Right lobe of liver (tissue), 6 donors: ENCODE measurements at regions not wholly inside any gene's neighbourhood (a gene's known extent, or its start where the extent isn't known, plus 50 kb on each side); places are given as distances from the start of the nearest gene placed in this dataset.
"Not testable (repeated sequence)": the region's sequence is repeated elsewhere in the genome, so short reads cannot be mapped to it uniquely, and the experiment has no call there.

Source experiments
- ATAC-seq, 4 donors: fragments of 200-7000 bp; cut with Tn5 transposase; one replicate each; pipeline ENCODE4 v1.9.1; 2020; ENCODE audit warnings: mild to moderate bottlenecking in 4 of 4, moderate library complexity in 4 of 4
- DNase-seq, 3 donors: peaks; one replicate each; pipeline ENCODE4 v3.0.0-alpha.2; 2020
- H3K27ac ChIP-seq, 3 donors: fragments of 200-600 bp; one replicate each; pipeline ENCODE4 v1.8.0; 2022
- H3K27me3 ChIP-seq, 2 donors: fragments of 200-600 bp; one replicate each; pipeline ENCODE4 v1.8.0; 2022
- H3K36me3 ChIP-seq, 4 donors: fragments of 200-600 bp; sonication (generic) in 1 of 4; one replicate each; pipeline versions ENCODE4 v1.5.1 to v1.8.0; 2017 to 2022; ENCODE audit warnings: control low read depth in 1 of 4
- H3K4me1 ChIP-seq, 4 donors: fragments of 200-600 bp; sonication (generic) in 1 of 4; one replicate each; pipeline versions ENCODE4 v1.5.1 to v1.8.0; 2017 to 2022; ENCODE audit warnings: control low read depth in 1 of 4
- H3K4me3 ChIP-seq, 3 donors: fragments of 200-600 bp; one replicate each; pipeline ENCODE4 v1.8.0; 2022
- H3K9me3 ChIP-seq, 4 donors: fragments of 200-600 bp; sonication (generic) in 1 of 4; one replicate each; pipeline versions ENCODE4 v1.5.1 to v1.8.0; 2017 to 2022; ENCODE audit warnings: control low read depth in 1 of 4
- POLR2A ChIP-seq: fragments of 450-650 bp; IDR thresholded peaks from one replicate; pipeline ENCODE4 v1.6.1; 2017; ENCODE audit warnings: antibody characterized with exemption, mild to moderate bottlenecking
- WGBS: methylation state at CpG from one replicate; pipeline ENCODE4 v1.1.6; 2018; ENCODE audit warnings: low coverage, low lambda C conversion rate; ENCODE audit not compliant: insufficient coverage; ENCODE audit errors: missing lambda C conversion rate; 5-methylcytosine and 5-hydroxymethylcytosine counted together
- intact Hi-C, 2 donors: fragments of 100-400 bp; cut with DNase I; formaldehyde crosslinking; loops; one replicate each; pipeline versions ENCODE4 v1.11.2 to v1.14.1; 2022
- TF ChIP-seq, protein P1 (sequence below), 4 donors: fragments of 200-600 bp in 3 of 4; fragments of 450-650 bp in 1 of 4; IDR thresholded peaks; one replicate each; pipeline versions ENCODE4 v1.5.1 to v1.8.0; 2016 to 2022; ENCODE audit warnings: antibody characterized with exemption in 4 of 4, mild to moderate bottlenecking in 2 of 4
- donor health status: DM: no; HTN: yes; CAD: no.
- donor health status: DM: no; HTN: no; CAD: no.
- donor health status: DM: no; HTN: no; CAD: no.
- donor health status: DM: no; HTN: yes; CAD: no.
- donor health status: DM: no; HTN: yes; CAD: no.

DNA sequence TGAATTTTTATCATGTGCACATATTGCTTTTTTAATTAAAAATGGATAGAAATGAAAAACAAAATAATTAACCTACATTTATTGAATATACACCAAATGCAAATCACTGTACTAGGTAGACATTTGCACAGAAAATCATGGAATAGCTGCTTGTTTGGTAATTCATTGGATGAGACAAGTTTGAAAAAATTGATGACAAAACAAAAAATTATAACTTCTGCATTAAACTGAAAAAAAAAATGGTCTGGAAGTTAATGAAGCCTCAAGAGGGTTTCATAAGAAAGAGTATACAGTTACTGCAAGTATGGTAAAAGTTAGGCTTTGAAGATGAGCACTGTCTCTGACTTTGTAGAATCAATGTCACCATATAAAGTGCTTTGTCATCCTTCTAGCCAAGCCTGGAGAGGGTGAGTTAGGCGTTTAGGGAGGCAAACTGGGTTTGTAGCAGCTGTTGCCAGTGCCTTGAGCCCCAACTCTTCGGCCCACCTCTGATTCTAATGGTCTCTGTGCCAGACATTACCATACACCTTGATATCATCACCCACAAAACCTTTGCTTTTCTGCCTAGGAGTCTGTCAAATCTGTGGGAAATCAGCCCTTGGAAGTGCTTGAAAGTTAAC is 291.1 kb upstream of the CLEC14A start:
- TF ChIP-seq, protein P1, sequence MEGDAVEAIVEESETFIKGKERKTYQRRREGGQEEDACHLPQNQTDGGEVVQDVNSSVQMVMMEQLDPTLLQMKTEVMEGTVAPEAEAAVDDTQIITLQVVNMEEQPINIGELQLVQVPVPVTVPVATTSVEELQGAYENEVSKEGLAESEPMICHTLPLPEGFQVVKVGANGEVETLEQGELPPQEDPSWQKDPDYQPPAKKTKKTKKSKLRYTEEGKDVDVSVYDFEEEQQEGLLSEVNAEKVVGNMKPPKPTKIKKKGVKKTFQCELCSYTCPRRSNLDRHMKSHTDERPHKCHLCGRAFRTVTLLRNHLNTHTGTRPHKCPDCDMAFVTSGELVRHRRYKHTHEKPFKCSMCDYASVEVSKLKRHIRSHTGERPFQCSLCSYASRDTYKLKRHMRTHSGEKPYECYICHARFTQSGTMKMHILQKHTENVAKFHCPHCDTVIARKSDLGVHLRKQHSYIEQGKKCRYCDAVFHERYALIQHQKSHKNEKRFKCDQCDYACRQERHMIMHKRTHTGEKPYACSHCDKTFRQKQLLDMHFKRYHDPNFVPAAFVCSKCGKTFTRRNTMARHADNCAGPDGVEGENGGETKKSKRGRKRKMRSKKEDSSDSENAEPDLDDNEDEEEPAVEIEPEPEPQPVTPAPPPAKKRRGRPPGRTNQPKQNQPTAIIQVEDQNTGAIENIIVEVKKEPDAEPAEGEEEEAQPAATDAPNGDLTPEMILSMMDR (IDR thresholded peaks at IDR 0.05): no peak
- no peak for TF ChIP-seq POLR2A
- no peaks in the 10 kb centered on the region for H3K27me3 ChIP-seq
- H3K4me1 ChIP-seq: peaks cover 0 to 8% (median 0%) of the 10 kb centered on the region in 4 donors
- 100% methylated on average over 1 of the region's 2 CpGs for WGBS
- no peak for DNase-seq
- ATAC-seq: no peak
- no peaks in the 10 kb centered on the region for H3K9me3 ChIP-seq
- H3K27ac ChIP-seq: no peak overlapping the region
- H3K4me3 ChIP-seq: no peak overlapping the region
- intact Hi-C loops: no loop called here
- no peaks in the 10 kb centered on the region for H3K36me3 ChIP-seq

- Histone ChIP-seq H3K27ac (no peak overlapping the region), H3K4me1 (peaks cover 0 to 11% (median 4%) of the 10 kb centered on the region in 4 donors), H3K27me3 (no peaks in the 10 kb centered on the region), H3K36me3 (no peaks in the 10 kb centered on the region), H3K4me3 (no peak overlapping the region), H3K9me3 (no peaks in the 10 kb centered on the region)
- TF ChIP-seq, protein P1 (IDR thresholded peaks at IDR 0.05): no peak
- TF ChIP-seq POLR2A: no peak
- WGBS: no CpG with 5 or more reads among the region's 2 CpGs
- ATAC-seq (no peak), DNase-seq (no peak)
- intact Hi-C loops: no loop called here
These were observed 288.9 kb upstream of the CLEC14A start for GRCh38 chr14:38544776-38545175.

GRCh38 chr14:38543851-38544250 is 288.0 kb upstream of the CLEC14A start:
- 68% methylated on average over 2 of the region's 5 CpGs for WGBS
- ATAC-seq, H3K27me3 ChIP-seq, H3K36me3 ChIP-seq, H3K27ac ChIP-seq, H3K9me3 ChIP-seq, intact Hi-C loops, H3K4me3 ChIP-seq, DNase-seq: not testable (repeated sequence)
- peaks cover 0 to 11% (median 4%) of the 10 kb centered on the region in 4 donors for H3K4me1 ChIP-seq

DNA sequence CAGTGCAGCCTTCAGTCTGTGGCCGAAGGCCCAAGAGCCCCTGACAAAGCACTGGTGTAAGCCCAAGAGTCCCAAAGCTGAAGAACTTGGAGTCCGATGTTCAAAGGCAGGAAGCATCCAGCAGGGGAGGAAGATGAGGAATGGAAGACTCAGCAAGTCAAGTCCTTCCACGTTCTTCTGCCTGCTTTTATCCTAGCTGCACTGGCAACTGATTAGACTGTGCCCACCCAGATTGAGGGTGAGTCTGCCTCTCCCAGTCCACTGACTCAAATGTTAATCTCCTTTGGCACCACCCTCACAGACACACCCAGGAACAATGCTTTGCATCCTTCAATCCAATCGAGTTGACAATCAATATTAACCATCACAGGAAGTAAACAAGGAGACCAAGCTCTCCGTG is 282.2 kb upstream of the CLEC14A start:
- 69% methylated on average over 4 of the region's 5 CpGs for WGBS
- H3K4me3 ChIP-seq, DNase-seq, H3K36me3 ChIP-seq, intact Hi-C loops, H3K9me3 ChIP-seq, H3K27ac ChIP-seq, ATAC-seq, H3K27me3 ChIP-seq: not testable (repeated sequence)
- H3K4me1 ChIP-seq: peaks cover 0 to 11% (median under 1%) of the 10 kb centered on the region in 4 donors

DNA sequence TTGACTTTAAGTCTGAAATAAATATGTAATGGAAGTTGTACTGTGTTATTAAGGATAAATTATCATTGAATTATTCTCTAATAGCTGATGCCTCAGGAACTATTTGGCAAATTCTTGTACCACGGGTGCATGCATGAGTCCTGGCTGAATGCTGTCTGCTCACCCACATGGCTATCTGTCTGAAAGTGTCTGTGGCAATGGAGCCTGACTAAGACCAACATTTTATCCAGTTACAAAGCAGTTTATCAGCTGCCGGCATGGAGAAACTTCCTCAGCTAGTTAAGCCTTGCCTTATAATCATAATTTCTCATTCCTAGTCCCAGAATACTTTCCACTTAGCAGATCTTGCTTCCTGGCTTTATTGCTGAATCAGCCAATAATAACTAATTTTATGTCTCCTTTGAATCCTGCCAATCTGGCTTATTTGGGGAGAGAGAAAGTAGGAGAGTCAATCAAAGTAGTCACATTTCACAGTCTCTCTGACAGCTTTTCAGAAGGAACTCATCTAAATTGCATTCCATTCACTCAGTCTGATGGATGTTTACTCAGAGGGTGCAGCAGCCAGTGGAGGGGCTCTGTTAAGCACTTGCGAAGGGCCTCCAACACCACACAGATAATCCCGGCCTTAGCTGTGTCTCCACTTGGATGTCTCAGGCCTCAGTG is 280.6 kb upstream of the CLEC14A start:
- no peak overlapping the region for H3K4me3 ChIP-seq
- H3K4me1 ChIP-seq: peaks cover 0 to 11% (median 0%) of the 10 kb centered on the region in 4 donors
- WGBS: 67% methylated on average over 3 of the region's 4 CpGs
- H3K27ac ChIP-seq: no peak overlapping the region
- no peak for DNase-seq
- intact Hi-C loops: no loop called here
- no peaks in the 10 kb centered on the region for H3K9me3 ChIP-seq
- ATAC-seq: no peak
- no peaks in the 10 kb centered on the region for H3K27me3 ChIP-seq
- H3K36me3 ChIP-seq: no peaks in the 10 kb centered on the region
- TF ChIP-seq POLR2A: no peak
- TF ChIP-seq, protein P1 (IDR thresholded peaks at IDR 0.05): no peak
